ENCODE measurements at regions not wholly inside any gene's neighbourhood (a gene's known extent, or its start where the extent isn't known, plus 50 kb on each side); places are given as distances from the start of the nearest gene placed in this dataset.

DNA sequence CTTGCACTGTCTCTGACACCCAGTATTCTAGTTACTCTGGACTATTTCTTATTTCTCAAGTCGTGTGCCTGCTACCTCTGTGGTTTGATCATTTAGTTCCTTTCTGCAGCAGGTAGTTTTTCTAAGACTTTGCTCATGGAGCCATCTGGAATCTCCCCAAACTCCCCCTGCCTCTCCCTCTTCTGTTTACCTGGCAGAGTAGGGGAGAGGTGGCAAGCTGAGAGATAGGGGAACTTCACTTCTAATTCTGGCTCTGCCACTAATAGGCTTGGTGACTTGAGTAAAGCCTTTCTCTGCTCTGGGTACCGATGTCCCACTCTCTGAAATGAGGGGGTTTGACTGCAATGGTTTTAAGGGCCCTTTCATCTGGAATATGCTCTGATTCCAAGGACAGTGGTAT lies 141.3 kb downstream of the CPEB2 start:
- Mint-ChIP-seq H3K27ac (no peak overlapping the region), H3K9me3 (no peaks in the 10 kb centered on the region), H3K4me1 (ENCODE audit: low read depth) (no peaks in the 10 kb centered on the region), H3K36me3 (ENCODE audit: low read depth) (no peaks in the 10 kb centered on the region), H3K27me3 (no peaks in the 10 kb centered on the region), H3K4me3 (no peak overlapping the region)
- TF ChIP-seq CTCF (IDR thresholded peaks at IDR 0.05): no peak
- ChIA-PET POLR2A (no interaction called here), CTCF (no interaction called here)
- DNase-seq: no peak
- ATAC-seq: no peak
- intact Hi-C loops (cut with micrococcal nuclease): no loop called here

- Mint-ChIP-seq H3K9me3 (no peaks in the 10 kb centered on the region), H3K27ac (no peak overlapping the region), H3K4me1 (ENCODE audit: low read depth) (no peaks in the 10 kb centered on the region), H3K4me3 (no peak overlapping the region), H3K36me3 (ENCODE audit: low read depth) (no peaks in the 10 kb centered on the region), H3K27me3 (no peaks in the 10 kb centered on the region)
- ATAC-seq (no peak), DNase-seq (no peak)
- intact Hi-C loops (cut with micrococcal nuclease): no loop called here
- CTCF ChIA-PET: no interaction called here
- POLR2A ChIA-PET: interaction anchor here (0.6 kb wide), 1 partner anchor 11 kb away, joined by 3 read pairs; no protein-coding TSS in a partner anchor
- no peak for TF ChIP-seq CTCF (IDR thresholded peaks at IDR 0.05)
Measured at GRCh38 chr4:15144249-15144966, 142.1 kb downstream of the CPEB2 start.

DNA sequence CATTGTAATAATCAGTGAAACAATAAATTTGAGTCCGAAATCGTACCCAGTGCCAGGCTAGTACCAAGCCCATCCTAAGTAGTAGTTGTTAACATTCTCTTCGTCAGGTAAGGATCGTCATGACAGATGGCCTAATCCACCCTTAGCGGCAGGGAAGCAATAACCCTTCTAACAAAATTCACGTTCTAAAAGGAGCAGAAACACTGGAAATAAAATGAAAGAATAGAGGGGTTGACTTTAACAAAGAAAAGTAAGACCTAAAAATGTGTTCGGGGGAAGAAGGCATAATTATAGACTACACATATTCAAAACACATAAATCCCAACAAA lies 142.7 kb downstream of the CPEB2 start:
- Mint-ChIP-seq H3K36me3 (ENCODE audit: low read depth) (no peaks in the 10 kb centered on the region), H3K4me1 (ENCODE audit: low read depth) (no peaks in the 10 kb centered on the region), H3K4me3 (no peak overlapping the region), H3K9me3 (no peaks in the 10 kb centered on the region), H3K27ac (no peak overlapping the region), H3K27me3 (no peaks in the 10 kb centered on the region)
- no peak for ATAC-seq
- no peak for TF ChIP-seq CTCF (IDR thresholded peaks at IDR 0.05)
- no peak for DNase-seq
- POLR2A ChIA-PET: no interaction called here
- intact Hi-C loops (cut with micrococcal nuclease): no loop called here
- CTCF ChIA-PET: no interaction called here

DNA sequence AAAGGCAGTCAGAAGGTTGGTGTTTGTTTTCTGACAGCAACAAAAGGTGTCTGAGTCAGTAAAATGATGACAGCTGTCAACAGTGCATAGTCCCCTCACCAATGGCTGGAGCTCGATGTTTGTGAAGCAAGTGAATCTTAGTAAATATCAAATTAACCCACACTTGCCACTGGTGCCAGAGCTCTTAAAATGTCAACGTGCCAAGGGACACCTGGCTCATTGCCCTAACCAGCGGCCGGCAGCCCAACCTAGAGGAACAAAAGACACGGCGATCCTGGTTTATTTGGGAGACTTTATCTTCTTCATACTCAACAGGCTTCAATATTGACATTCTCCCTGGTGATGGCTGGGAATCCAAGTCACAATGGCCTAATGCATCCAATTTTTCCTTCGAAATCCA lies 143.4 kb downstream of the CPEB2 start:
- DNase-seq: no peak
- intact Hi-C loops (cut with micrococcal nuclease): no loop called here
- ChIA-PET CTCF (no interaction called here), POLR2A (no interaction called here)
- Mint-ChIP-seq H3K4me1 (ENCODE audit: low read depth) (no peaks in the 10 kb centered on the region), H3K27ac (no peak overlapping the region), H3K27me3 (no peaks in the 10 kb centered on the region), H3K36me3 (ENCODE audit: low read depth) (no peaks in the 10 kb centered on the region), H3K4me3 (no peak overlapping the region), H3K9me3 (no peaks in the 10 kb centered on the region)
- no peak for ATAC-seq
- no peak for TF ChIP-seq CTCF (IDR thresholded peaks at IDR 0.05)

DNA sequence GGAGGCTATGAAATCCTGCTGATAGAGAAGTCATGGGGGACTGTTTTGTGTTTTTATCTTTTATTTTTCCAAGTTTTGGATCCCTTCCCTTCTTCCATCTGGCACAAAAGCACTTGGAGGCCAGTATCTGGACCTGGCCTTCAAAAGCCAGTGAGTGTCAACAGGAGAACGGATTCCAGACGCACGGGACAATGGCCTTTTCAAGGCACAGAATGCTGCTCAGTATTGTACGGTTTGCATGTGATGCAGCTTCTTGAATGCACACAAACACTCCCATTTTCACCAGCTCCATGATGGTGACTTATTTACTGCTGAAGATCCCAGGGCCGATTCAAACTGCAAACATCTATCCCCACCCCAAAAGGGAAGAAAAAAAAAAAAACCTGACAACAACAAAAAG lies 145.4 kb downstream of the CPEB2 start:
- TF ChIP-seq CTCF (IDR thresholded peaks at IDR 0.05): no peak
- Mint-ChIP-seq H3K9me3 (no peaks in the 10 kb centered on the region), H3K4me1 (ENCODE audit: low read depth) (no peaks in the 10 kb centered on the region), H3K4me3 (no peak overlapping the region), H3K27ac (no peak overlapping the region), H3K27me3 (no peaks in the 10 kb centered on the region), H3K36me3 (ENCODE audit: low read depth) (no peaks in the 10 kb centered on the region)
- ChIA-PET CTCF (no interaction called here), POLR2A (no interaction called here)
- intact Hi-C loops (cut with micrococcal nuclease): no loop called here
- no peak for ATAC-seq
- no peak for DNase-seq
